Lower leg skin (tissue), 3 donors: ENCODE measurements at regions not wholly inside any gene's neighbourhood (a gene's known extent, or its start where the extent isn't known, plus 50 kb on each side); places are given as distances from the start of the nearest gene placed in this dataset.

Source experiments
- CTCF ChIP-seq, 3 donors: fragments of 450-650 bp; IDR thresholded peaks; one replicate each; pipeline ENCODE4 v1.5.1; 2016; ENCODE audit warnings: antibody characterized with exemption in 3 of 3, mild to moderate bottlenecking in 3 of 3, moderate library complexity in 2 of 3
- POLR2A ChIP-seq, 2 donors: fragments of 450-650 bp; IDR thresholded peaks; one replicate each; pipeline ENCODE4 v1.6.1; 2016 to 2017; ENCODE audit warnings: antibody characterized with exemption in 2 of 2, mild to moderate bottlenecking in 1 of 2, moderate library complexity in 1 of 2

- TF ChIP-seq CTCF (IDR thresholded peaks at IDR 0.05) (no peak), POLR2A (IDR thresholded peaks at IDR 0.05) (no peak)
Measured at GRCh38 chr6:51273228-51273961, 454.7 kb downstream of the TFAP2B start.
